Nephron progenitor cell (in vitro differentiated cells): ENCODE measurements at regions not wholly inside any gene's neighbourhood (a gene's known extent, or its start where the extent isn't known, plus 50 kb on each side); places are given as distances from the start of the nearest gene placed in this dataset.

ENCODE experiments used
- DNase-seq: peaks from one replicate; pipeline ENCODE4 v3.0.0; 2021
- H3K27ac Mint-ChIP-seq: 2 replicates; pipeline ENCODE4 v1.8.0; 2021; ENCODE audit warnings: mild to moderate bottlenecking, moderate library complexity, mixed read lengths
- H3K27me3 Mint-ChIP-seq: 2 replicates; pipeline ENCODE4 v1.8.0; 2021; ENCODE audit warnings: mild to moderate bottlenecking, low read depth, mixed read lengths; ENCODE audit not compliant: poor library complexity
- H3K36me3 Mint-ChIP-seq: 2 replicates; pipeline ENCODE4 v1.8.0; 2021; ENCODE audit warnings: low read depth, mixed read lengths
- H3K4me1 Mint-ChIP-seq: 2 replicates; pipeline ENCODE4 v1.8.0; 2021; ENCODE audit warnings: mixed read lengths
- H3K4me3 Mint-ChIP-seq: 2 replicates; pipeline ENCODE4 v1.8.0; 2021; ENCODE audit warnings: mild to moderate bottlenecking, moderate library complexity, mixed read lengths
- H3K9me3 Mint-ChIP-seq: 2 replicates; pipeline ENCODE4 v1.8.0; 2021; ENCODE audit warnings: mild to moderate bottlenecking, moderate library complexity, mixed read lengths
- TF ChIP-seq, protein P1 (sequence below): fragments of 200-600 bp; sonication (generic); IDR thresholded peaks from 2 replicates; pipeline ENCODE4 v1.5.0; 2021; ENCODE audit warnings: antibody characterized with exemption

DNA sequence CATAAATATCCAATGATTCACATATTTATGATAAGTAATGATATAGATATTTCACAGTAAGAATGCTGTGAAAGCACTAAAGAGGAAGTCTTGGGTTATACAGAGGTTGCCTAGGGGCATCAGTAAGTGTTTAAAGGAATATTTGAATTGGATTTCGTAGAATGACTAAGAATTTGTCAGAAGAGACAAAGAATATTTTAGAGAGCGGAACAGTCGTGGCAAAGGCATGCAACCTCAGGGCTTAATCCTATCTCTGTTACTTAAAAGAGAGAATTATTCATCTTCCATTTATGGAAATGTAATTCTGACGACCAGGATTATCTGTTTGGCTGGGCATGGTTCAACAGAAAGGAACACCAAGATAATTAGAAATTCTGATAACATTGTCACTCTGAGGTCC, 171.9 kb upstream of the NR5A2 start:
- H3K4me1 Mint-ChIP-seq = peaks cover 19% of the 10 kb centered on the region
- no peak overlapping the region for H3K4me3 Mint-ChIP-seq
- TF ChIP-seq, protein P1, sequence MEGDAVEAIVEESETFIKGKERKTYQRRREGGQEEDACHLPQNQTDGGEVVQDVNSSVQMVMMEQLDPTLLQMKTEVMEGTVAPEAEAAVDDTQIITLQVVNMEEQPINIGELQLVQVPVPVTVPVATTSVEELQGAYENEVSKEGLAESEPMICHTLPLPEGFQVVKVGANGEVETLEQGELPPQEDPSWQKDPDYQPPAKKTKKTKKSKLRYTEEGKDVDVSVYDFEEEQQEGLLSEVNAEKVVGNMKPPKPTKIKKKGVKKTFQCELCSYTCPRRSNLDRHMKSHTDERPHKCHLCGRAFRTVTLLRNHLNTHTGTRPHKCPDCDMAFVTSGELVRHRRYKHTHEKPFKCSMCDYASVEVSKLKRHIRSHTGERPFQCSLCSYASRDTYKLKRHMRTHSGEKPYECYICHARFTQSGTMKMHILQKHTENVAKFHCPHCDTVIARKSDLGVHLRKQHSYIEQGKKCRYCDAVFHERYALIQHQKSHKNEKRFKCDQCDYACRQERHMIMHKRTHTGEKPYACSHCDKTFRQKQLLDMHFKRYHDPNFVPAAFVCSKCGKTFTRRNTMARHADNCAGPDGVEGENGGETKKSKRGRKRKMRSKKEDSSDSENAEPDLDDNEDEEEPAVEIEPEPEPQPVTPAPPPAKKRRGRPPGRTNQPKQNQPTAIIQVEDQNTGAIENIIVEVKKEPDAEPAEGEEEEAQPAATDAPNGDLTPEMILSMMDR = no peak
- no peaks in the 10 kb centered on the region for H3K27me3 Mint-ChIP-seq
- no peak for DNase-seq
- no peak overlapping the region for H3K27ac Mint-ChIP-seq
- no peaks in the 10 kb centered on the region for H3K9me3 Mint-ChIP-seq
- H3K36me3 Mint-ChIP-seq = no peaks in the 10 kb centered on the region

DNA sequence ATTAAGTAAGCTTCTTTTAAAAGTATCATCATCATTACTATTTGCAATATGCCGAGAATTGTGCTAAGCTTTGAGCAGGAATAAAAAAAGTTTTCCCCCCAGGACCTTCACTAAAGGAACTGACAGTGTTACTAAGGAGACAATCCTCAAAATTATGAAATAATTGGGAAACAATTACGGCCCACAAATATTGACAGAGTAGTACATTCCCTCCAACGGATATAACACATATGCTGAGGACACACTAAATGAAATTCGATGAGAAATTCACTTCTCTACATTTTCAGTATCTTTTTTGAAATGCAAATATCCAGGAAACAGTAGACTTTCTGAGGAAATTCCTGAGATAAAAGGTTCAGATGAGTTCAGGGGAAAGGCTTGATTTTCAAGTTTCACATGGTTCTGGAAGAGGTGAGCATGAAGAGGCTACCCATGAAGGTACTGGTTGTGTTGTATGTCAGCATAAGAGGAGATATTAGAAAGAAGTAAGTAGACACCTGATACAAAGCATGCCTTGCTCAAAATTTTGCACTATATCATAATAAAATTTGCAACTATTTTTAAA, 171.2 kb upstream of the NR5A2 start:
- DNase-seq = no peak
- H3K4me3 Mint-ChIP-seq = no peak overlapping the region
- H3K4me1 Mint-ChIP-seq = peaks cover 26% of the 10 kb centered on the region

DNA sequence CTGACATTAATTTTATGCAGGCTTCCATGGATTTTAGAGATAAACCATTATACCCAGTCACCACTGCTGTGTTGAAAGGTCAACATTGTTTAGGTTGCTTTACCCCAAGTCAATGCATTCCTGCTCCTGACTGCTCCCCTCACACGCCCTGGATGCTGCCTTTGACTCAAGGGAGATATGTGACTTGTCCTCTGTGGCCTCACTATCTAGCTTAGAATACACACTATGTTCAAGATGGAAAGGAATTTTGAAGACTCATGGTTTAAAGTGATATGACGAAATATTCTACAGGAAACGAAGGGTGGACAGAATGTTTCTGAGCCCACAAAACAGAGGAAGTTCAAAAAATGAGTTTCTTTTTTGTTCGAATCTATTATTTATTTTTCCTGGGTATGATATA, 170.4 kb upstream of the NR5A2 start:
- Mint-ChIP-seq H3K27ac (no peak overlapping the region), H3K9me3 (no peaks in the 10 kb centered on the region), H3K36me3 (no peaks in the 10 kb centered on the region), H3K4me3 (no peak overlapping the region), H3K27me3 (no peaks in the 10 kb centered on the region), H3K4me1 (peaks cover 29% of the 10 kb centered on the region)
- TF ChIP-seq, protein P1 = no peak
- DNase-seq = no peak

More for the DNA sequence above, 171.2 kb upstream of the NR5A2 start:
- Mint-ChIP-seq H3K27me3 (no peaks in the 10 kb centered on the region), H3K27ac (no peak overlapping the region), H3K36me3 (no peaks in the 10 kb centered on the region), H3K9me3 (no peaks in the 10 kb centered on the region)
- TF ChIP-seq, protein P1 = no peak

DNA sequence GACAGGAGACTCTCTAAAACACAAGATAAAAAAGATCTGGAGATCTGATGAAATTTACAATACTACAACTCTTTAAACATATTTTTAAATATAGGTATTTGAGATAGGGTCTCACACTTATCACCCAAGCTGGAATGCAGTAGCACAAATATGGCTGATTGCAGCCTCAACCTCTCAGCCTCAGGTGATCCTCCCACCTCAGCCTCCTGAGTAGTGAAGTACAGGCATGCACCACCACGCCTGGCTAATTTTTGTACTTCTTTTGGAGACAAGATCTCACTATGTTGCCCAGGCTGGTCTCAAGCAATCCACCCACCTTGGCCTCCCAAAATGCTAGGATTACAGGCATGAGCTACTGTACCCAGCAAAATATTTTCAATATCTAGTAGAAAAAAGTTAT, 170.0 kb upstream of the NR5A2 start:
- Mint-ChIP-seq H3K4me3 (no peak overlapping the region), H3K4me1 (peaks cover 29% of the 10 kb centered on the region), H3K27me3 (no peaks in the 10 kb centered on the region), H3K36me3 (no peaks in the 10 kb centered on the region), H3K27ac (no peak overlapping the region), H3K9me3 (no peaks in the 10 kb centered on the region)
- DNase-seq = no peak
- TF ChIP-seq, protein P1 = no peak

DNA sequence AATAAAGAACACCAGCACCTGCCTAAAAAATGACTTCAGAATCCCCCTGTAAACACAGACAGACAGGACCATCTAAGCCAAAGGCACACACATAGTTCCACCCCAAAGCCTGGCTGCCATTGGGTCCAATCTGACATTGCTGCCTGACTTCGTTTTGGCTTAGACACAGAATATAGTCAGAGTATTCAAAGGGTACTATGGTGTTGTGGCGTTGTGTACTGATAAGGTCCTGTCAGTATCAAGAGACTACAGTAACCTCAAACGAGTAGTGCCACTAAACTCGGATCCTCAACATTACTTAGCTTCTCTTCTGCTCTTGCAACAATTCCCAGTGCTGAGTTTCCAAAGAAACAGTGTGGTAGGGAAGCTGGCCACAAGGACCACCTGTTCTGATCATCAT, 169.3 kb upstream of the NR5A2 start:
- H3K4me1 Mint-ChIP-seq = peaks cover 29% of the 10 kb centered on the region
- no peak for DNase-seq
- TF ChIP-seq, protein P1 = no peak
- no peaks in the 10 kb centered on the region for H3K36me3 Mint-ChIP-seq
- H3K4me3 Mint-ChIP-seq = no peak overlapping the region
- no peaks in the 10 kb centered on the region for H3K9me3 Mint-ChIP-seq
- H3K27me3 Mint-ChIP-seq = no peaks in the 10 kb centered on the region
- peak overlapping the region; percentile 15 for H3K27ac Mint-ChIP-seq

DNA sequence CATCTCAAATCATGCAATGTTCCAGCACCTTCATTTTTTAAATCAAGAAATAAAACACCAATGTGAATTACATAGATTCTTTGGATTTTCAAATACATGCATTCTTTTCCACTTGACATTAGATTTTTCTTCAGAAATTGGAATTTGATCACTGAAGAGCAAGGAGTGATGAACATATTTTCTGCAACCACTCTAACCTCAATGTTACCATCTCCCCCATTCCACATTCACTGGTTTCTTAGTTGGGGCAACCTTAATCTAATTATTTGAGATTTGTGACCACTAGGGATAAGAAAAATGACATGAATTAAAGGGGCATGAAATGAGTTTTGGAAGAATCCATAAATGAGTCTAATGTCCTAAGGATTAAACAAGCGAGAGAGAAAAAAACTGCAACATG, 168.7 kb upstream of the NR5A2 start:
- no peaks in the 10 kb centered on the region for H3K36me3 Mint-ChIP-seq
- DNase-seq = no peak
- peaks cover 29% of the 10 kb centered on the region for H3K4me1 Mint-ChIP-seq
- TF ChIP-seq, protein P1 = no peak
- H3K27me3 Mint-ChIP-seq = no peaks in the 10 kb centered on the region
- no peak overlapping the region for H3K27ac Mint-ChIP-seq
- no peak overlapping the region for H3K4me3 Mint-ChIP-seq
- H3K9me3 Mint-ChIP-seq = no peaks in the 10 kb centered on the region
